Panc1 (cell line): ENCODE measurements at regions not wholly inside any gene's neighbourhood (a gene's known extent, or its start where the extent isn't known, plus 50 kb on each side); places are given as distances from the start of the nearest gene placed in this dataset.

ENCODE experiments used
- ATAC-seq: fragments of 200-7000 bp; cut with Tn5 transposase; 2 replicates; pipeline ENCODE4 v1.9.1; 2020; ENCODE audit warnings: mild to moderate bottlenecking, moderate library complexity
- BruUV-seq: library from RNA; stranded (reverse); fragments of 400-500 nt; replicated peaks from 2 replicates; lab custom pipeline; 2021; lab: Mats Ljungman, UMichigan
- CTCF ChIA-PET: fragments of 300-600 bp; sonication (Branson Sonifier 250); formaldehyde crosslinking; loops from one replicate; lab custom pipeline; 2022; ENCODE audit warnings: antibody characterized with exemption; lab: Charles Lee
- POLR2A ChIA-PET: fragments of 300-600 bp; sonication (Branson Sonifier 250); formaldehyde crosslinking; loops from one replicate; lab custom pipeline; 2022; ENCODE audit warnings: antibody characterized with exemption; lab: Charles Lee
- DNase-seq: peaks from one replicate; pipeline ENCODE4 v3.0.0-alpha.2; 2010; ENCODE audit warnings: low read depth, low spot score
- H3K27ac ChIP-seq: 2 replicates; pipeline ENCODE4 v1.5.1; 2011; ENCODE audit warnings: mild to moderate bottlenecking, low read length, inconsistent platforms
- H3K27me3 ChIP-seq: fragments of 200-500 bp; sonication (Bioruptor generic); 2 replicates; pipeline ENCODE4 v1.6.0; 2014; ENCODE audit warnings: low read length, inconsistent platforms; ENCODE audit not compliant: control insufficient read depth, insufficient read depth
- H3K36me3 ChIP-seq: fragments of 200-500 bp; sonication (Bioruptor generic); 2 replicates; pipeline ENCODE4 v1.5.1; 2014; ENCODE audit warnings: inconsistent platforms, mild to moderate bottlenecking, low read length, moderate library complexity; ENCODE audit not compliant: control insufficient read depth, insufficient read depth
- H3K4me1 ChIP-seq: 2 replicates; pipeline ENCODE4 v1.5.1; 2011; ENCODE audit warnings: inconsistent platforms, mild to moderate bottlenecking, low read length, moderate library complexity; ENCODE audit not compliant: control insufficient read depth, insufficient read depth
- H3K4me3 ChIP-seq, 2 experiments: 2 replicates each; pipeline ENCODE4 v1.5.1; 2011 to 2012; ENCODE audit warnings: low read depth in 2 of 2, low read length in 2 of 2, mild to moderate bottlenecking in 2 of 2, inconsistent platforms in 1 of 2, moderate library complexity in 1 of 2
- H3K9me3 ChIP-seq: fragments of 200-500 bp; sonication (Bioruptor generic); 2 replicates; pipeline ENCODE4 v1.5.1; 2014; ENCODE audit warnings: low read depth, mild to moderate bottlenecking, inconsistent platforms, low read length, moderate library complexity; ENCODE audit not compliant: control insufficient read depth, insufficient read depth
- CTCF ChIP-seq: fragments of 450-650 bp; IDR thresholded peaks from 2 replicates; pipeline ENCODE4 v1.5.1; 2017; ENCODE audit warnings: mild to moderate bottlenecking
- POLR2AphosphoS5 ChIP-seq: IDR thresholded peaks from 2 replicates; pipeline ENCODE4 v1.6.1; 2012; ENCODE audit warnings: mild to moderate bottlenecking, low read depth, low read length, moderate library complexity
- REST ChIP-seq, 2 experiments: IDR thresholded peaks; 2 replicates each; pipeline ENCODE4 v1.6.1; 2011 to 2012; ENCODE audit warnings: low read depth in 2 of 2, control low read depth in 1 of 2, low read length in 1 of 2, mild to moderate bottlenecking in 1 of 2, moderate library complexity in 1 of 2; ENCODE audit not compliant: insufficient read depth in 1 of 2
- SIN3A ChIP-seq: IDR thresholded peaks from 2 replicates; pipeline ENCODE4 v1.6.1; 2012; ENCODE audit warnings: low read depth, mild to moderate bottlenecking, low read length, moderate library complexity, borderline replicate concordance; ENCODE audit not compliant: insufficient read depth
- TCF7L2 ChIP-seq: IDR thresholded peaks from 2 replicates; pipeline ENCODE4 v1.6.1; 2011; ENCODE audit warnings: mild to moderate bottlenecking, low read depth, low read length, inconsistent platforms
- in situ Hi-C: cut with HindIII; loops from 2 replicates; pipeline ENCODE4 v1.10.0; 2016; ENCODE audit warnings: low sequenced_read_pairs, low pct_unique_long_range_greater_than_20kb
- intact Hi-C: fragments of 100-400 bp; cut with micrococcal nuclease; formaldehyde crosslinking; loops from one replicate; pipeline ENCODE4 v1.10.0; 2022; ENCODE audit not compliant: unreplicated experiment

GRCh38 chrX:128517691-128518090, 465.5 kb upstream of the ACTRT1 start:
- no peaks in the 10 kb centered on the region for H3K36me3 ChIP-seq
- H3K27ac ChIP-seq: no peak overlapping the region
- H3K4me1 ChIP-seq: no peaks in the 10 kb centered on the region
- no peak overlapping the region for H3K4me3 ChIP-seq
- H3K9me3 ChIP-seq: no peaks in the 10 kb centered on the region
- in situ Hi-C loops (no loop called here), intact Hi-C loops (loop anchor here (5.0 kb wide), 1 partner anchor 410 kb away; no protein-coding TSS in a partner anchor)
- no peaks in the 10 kb centered on the region for H3K27me3 ChIP-seq
- ChIA-PET CTCF (no interaction called here), POLR2A (no interaction called here)
- DNase-seq (no peak), ATAC-seq (no peak)
- TF ChIP-seq REST (IDR thresholded peaks at IDR 0.05; ENCODE audit: insufficient read depth in 1 of 2, low read depth in 2 of 2, low read length in 1 of 2): no peak
- TF ChIP-seq POLR2AphosphoS5: no peak
- TF ChIP-seq CTCF: no peak
- no peak for TF ChIP-seq TCF7L2
- BruUV-seq: no TSS peak

GRCh38 chrX:128504496-128504895, 452.3 kb upstream of the ACTRT1 start:
- Histone ChIP-seq H3K36me3 (no peaks in the 10 kb centered on the region), H3K27ac (no peak overlapping the region), H3K4me1 (no peaks in the 10 kb centered on the region), H3K4me3 (no peak overlapping the region), H3K27me3 (no peaks in the 10 kb centered on the region), H3K9me3 (no peaks in the 10 kb centered on the region)
- ChIA-PET POLR2A (no interaction called here), CTCF (no interaction called here)
- BruUV-seq: no TSS peak
- TF ChIP-seq CTCF: no peak
- TF ChIP-seq TCF7L2: no peak
- no peak for TF ChIP-seq REST (IDR thresholded peaks at IDR 0.05; ENCODE audit: insufficient read depth in 1 of 2, low read depth in 2 of 2, low read length in 1 of 2)
- TF ChIP-seq POLR2AphosphoS5: no peak
- TF ChIP-seq SIN3A: no peak
- ATAC-seq (no peak), DNase-seq (no peak)
- in situ Hi-C loops (no loop called here), intact Hi-C loops (no loop called here)
